ENCODE measurements at regions not wholly inside any gene's neighbourhood (a gene's known extent, or its start where the extent isn't known, plus 50 kb on each side); places are given as distances from the start of the nearest gene placed in this dataset.

GRCh38 chr5:58187432-58188261, 272.2 kb downstream of the PLK2 start:
- H3K4me2 ChIP-seq (ENCODE audit: insufficient read depth in 1 of 2, low read depth in 2 of 2, low read length in 2 of 2) = no peak overlapping the region
- H2AFZ ChIP-seq (ENCODE audit: low read length) = no peak overlapping the region
- no peaks in the 10 kb centered on the region for H3K23me2 ChIP-seq (ENCODE audit: low read depth, low read length)
- no peaks in the 10 kb centered on the region for H3K9me3 ChIP-seq (ENCODE audit: insufficient read depth in 2 of 2, low read depth in 1 of 2, low read length in 1 of 2)
- peaks cover 0 to 2% (median 0%) of the 10 kb centered on the region in 4 experiments; a peak in 1 of 7 replicates for H3K4me1 ChIP-seq (replicated peaks in 1 of 4; ENCODE audit: control insufficient read depth in 3 of 4, insufficient read depth in 4 of 4, low read length in 3 of 4)
- H2AK5ac ChIP-seq (ENCODE audit: low read depth, low read length) = no peak overlapping the region
- H3K79me2 ChIP-seq (ENCODE audit: control insufficient read depth in 1 of 2, insufficient read depth in 2 of 2, low read length in 2 of 2) = no peaks in the 10 kb centered on the region
- no peak overlapping the region for H3K27ac ChIP-seq (ENCODE audit: low read depth, low read length)
- H3K4ac ChIP-seq (replicated peaks; ENCODE audit: insufficient read length, low read depth, low read length) = no peak overlapping the region
- DNase-seq (ENCODE audit: low read depth in 1 of 2, low spot score in 2 of 2) (no peak), FAIRE-seq (no peak)
- H3K36me3 ChIP-seq (ENCODE audit: control insufficient read depth in 2 of 4, insufficient read depth in 4 of 4, low read length in 3 of 4) = no peaks in the 10 kb centered on the region
- no peak overlapping the region for H4K91ac ChIP-seq (replicated peaks; ENCODE audit: insufficient read length, low read length)
- ChIA-PET CTCF (ENCODE audit: partially characterized antibody) (interaction anchor here (1.5 kb wide), 1 partner anchor 273 kb away, joined by 4 read pairs; no protein-coding TSS in a partner anchor), POLR2A (ENCODE audit: partially characterized antibody) (no interaction called here)
- H3K4me3 ChIP-seq (ENCODE audit: extremely low read depth in 1 of 4, insufficient read depth in 2 of 4, low read depth in 3 of 4, low read length in 4 of 4) = no peak overlapping the region
- H3K14ac ChIP-seq (ENCODE audit: insufficient read length) = no peak overlapping the region
- no peaks in the 10 kb centered on the region for H4K20me1 ChIP-seq (replicated peaks in 1 of 2; ENCODE audit: control insufficient read depth in 1 of 2, insufficient read depth in 2 of 2, low read length in 2 of 2)
- H2BK15ac ChIP-seq (ENCODE audit: low read length) = no peak overlapping the region
- H2BK12ac ChIP-seq (ENCODE audit: low read depth, low read length) = no peak overlapping the region
- no peak overlapping the region for H3K9ac ChIP-seq (replicated peaks in 1 of 4; ENCODE audit: extremely low read depth in 1 of 4, low read depth in 3 of 4, low read length in 3 of 4)
- TF ChIP-seq BACH1 (IDR thresholded peaks at IDR 0.05; ENCODE audit: low read length) (no peak), SAP30 (IDR thresholded peaks at IDR 0.05; ENCODE audit: insufficient read depth, insufficient replicate concordance, low read length) (no peak), SRF (IDR thresholded peaks at IDR 0.05; ENCODE audit: low read depth, low read length) (no peak), GTF2F1 (IDR thresholded peaks at IDR 0.05; ENCODE audit: borderline replicate concordance, low read depth, low read length) (no peak), GABPA (IDR thresholded peaks at IDR 0.05; ENCODE audit: borderline replicate concordance, insufficient read depth, low read length) (no peak), ATF3 (IDR thresholded peaks at IDR 0.05; ENCODE audit: insufficient read depth, low read depth, low read length) (no peak), YY1 (IDR thresholded peaks at IDR 0.05; ENCODE audit: low read depth, low read length) (no peak), JUN (IDR thresholded peaks at IDR 0.05; ENCODE audit: low read depth, low read length) (no peak), TBP (IDR thresholded peaks at IDR 0.05; ENCODE audit: low read depth, low read length) (no peak)
- H3K56ac ChIP-seq (replicated peaks; ENCODE audit: insufficient read length, low read depth, low read length) = no peak overlapping the region
- no peaks in the 10 kb centered on the region for H3K79me1 ChIP-seq (ENCODE audit: low read depth, low read length)
- no peak overlapping the region for H4K5ac ChIP-seq (ENCODE audit: insufficient read length, low read depth, low read length)
- 83% methylated on average over 1 of the region's 1 CpG; no CpG with 5 or more reads in 1 of the 2 experiments for WGBS, 2 experiments (ENCODE audit: extremely low coverage in 1 of 2, insufficient coverage in 1 of 2, insufficient read length in 1 of 2, insufficient replicate concordance in 2 of 2, low coverage in 1 of 2, low lambda C conversion rate in 2 of 2, missing lambda C conversion rate in 1 of 2)
- H2BK120ac ChIP-seq (replicated peaks; ENCODE audit: low read depth, low read length) = no peak overlapping the region
- H3K27me3 ChIP-seq (replicated peaks in 1 of 4; ENCODE audit: control insufficient read depth in 3 of 4, extremely low read depth in 1 of 4, insufficient read depth in 3 of 4, low read length in 3 of 4) = no peaks in the 10 kb centered on the region
- H2BK5ac ChIP-seq (ENCODE audit: low read depth, low read length) = no peak overlapping the region
- no peak overlapping the region for H3K23ac ChIP-seq (ENCODE audit: insufficient read length)
- no peak overlapping the region for H3K18ac ChIP-seq (ENCODE audit: extremely low read depth, low read length)
- no peak overlapping the region for H4K8ac ChIP-seq (ENCODE audit: extremely low read depth, insufficient read depth, low read length)
- no peak overlapping the region for H2BK20ac ChIP-seq (ENCODE audit: low read length)

Data from H1 (cell line).